ENCODE measurements at regions not wholly inside any gene's neighbourhood (a gene's known extent, or its start where the extent isn't known, plus 50 kb on each side); places are given as distances from the start of the nearest gene placed in this dataset.

- no peaks in the 10 kb centered on the region for H3K4me1 ChIP-seq (replicated peaks in 1 of 2)
- H3K9me3 ChIP-seq (replicated peaks in 1 of 3), result no peaks in the 10 kb centered on the region
- H3K36me3 ChIP-seq (replicated peaks in 1 of 2), result no peaks in the 10 kb centered on the region
- TF ChIP-seq, protein P1, sequence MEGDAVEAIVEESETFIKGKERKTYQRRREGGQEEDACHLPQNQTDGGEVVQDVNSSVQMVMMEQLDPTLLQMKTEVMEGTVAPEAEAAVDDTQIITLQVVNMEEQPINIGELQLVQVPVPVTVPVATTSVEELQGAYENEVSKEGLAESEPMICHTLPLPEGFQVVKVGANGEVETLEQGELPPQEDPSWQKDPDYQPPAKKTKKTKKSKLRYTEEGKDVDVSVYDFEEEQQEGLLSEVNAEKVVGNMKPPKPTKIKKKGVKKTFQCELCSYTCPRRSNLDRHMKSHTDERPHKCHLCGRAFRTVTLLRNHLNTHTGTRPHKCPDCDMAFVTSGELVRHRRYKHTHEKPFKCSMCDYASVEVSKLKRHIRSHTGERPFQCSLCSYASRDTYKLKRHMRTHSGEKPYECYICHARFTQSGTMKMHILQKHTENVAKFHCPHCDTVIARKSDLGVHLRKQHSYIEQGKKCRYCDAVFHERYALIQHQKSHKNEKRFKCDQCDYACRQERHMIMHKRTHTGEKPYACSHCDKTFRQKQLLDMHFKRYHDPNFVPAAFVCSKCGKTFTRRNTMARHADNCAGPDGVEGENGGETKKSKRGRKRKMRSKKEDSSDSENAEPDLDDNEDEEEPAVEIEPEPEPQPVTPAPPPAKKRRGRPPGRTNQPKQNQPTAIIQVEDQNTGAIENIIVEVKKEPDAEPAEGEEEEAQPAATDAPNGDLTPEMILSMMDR (IDR thresholded peaks at IDR 0.05), result no peak
- intact Hi-C loops (cut with DNase I), result no loop called here
- no peak for DNase-seq
- H3K4me3 ChIP-seq, result no peak overlapping the region
- no peak overlapping the region for H3K27ac ChIP-seq
- 85 to 91% (median 86%) methylated on average over 5 of the region's 5 CpGs for WGBS, 4 donors
- H3K27me3 ChIP-seq, result no peaks in the 10 kb centered on the region
Observed at GRCh38 chr9:108109927-108110690, 620.5 kb upstream of the KLF4 start.

DNA sequence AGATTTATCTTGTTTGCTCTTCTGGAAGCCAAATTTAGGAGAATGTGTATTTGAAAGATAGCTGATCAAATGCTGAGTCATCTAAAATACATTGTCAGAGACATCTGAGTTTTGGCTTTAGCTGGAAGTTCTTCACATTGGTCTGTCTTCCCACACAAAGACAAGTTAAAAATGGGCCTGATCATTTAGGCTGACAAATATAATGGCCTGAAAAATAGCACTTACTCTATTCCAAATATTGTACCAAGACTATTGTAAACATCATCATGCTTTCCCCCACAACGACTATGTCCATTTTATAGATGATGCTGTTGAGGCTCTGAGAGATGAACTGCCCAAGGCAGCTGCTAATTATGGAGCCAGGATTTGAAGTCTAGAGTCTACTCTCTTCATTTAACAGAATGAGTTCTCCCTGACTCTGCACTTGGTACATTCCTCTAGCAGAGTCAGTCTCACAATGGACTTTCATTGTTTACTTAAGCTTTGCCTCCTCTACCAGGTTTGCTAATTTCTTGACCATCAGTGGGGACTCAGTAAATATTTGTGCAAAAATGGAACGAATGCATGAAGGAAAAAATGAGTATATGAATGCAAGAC is 619.4 kb upstream of the KLF4 start:
- intact Hi-C loops (cut with DNase I), result no loop called here
- H3K4me3 ChIP-seq, result no peak overlapping the region
- H3K36me3 ChIP-seq (replicated peaks in 1 of 2), result no peaks in the 10 kb centered on the region
- DNase-seq, result no peak
- no peak overlapping the region for H3K27ac ChIP-seq
- WGBS, 4 donors, result 47 to 71% (median 53%) methylated on average over 2 of the region's 2 CpGs
- H3K4me1 ChIP-seq (replicated peaks in 1 of 2), result no peaks in the 10 kb centered on the region
- no peaks in the 10 kb centered on the region for H3K9me3 ChIP-seq (replicated peaks in 1 of 3)
- H3K27me3 ChIP-seq, result no peaks in the 10 kb centered on the region
- TF ChIP-seq, protein P1 (IDR thresholded peaks at IDR 0.05), result no peak
- no peak for TF ChIP-seq POLR2A (IDR thresholded peaks at IDR 0.05)

DNA sequence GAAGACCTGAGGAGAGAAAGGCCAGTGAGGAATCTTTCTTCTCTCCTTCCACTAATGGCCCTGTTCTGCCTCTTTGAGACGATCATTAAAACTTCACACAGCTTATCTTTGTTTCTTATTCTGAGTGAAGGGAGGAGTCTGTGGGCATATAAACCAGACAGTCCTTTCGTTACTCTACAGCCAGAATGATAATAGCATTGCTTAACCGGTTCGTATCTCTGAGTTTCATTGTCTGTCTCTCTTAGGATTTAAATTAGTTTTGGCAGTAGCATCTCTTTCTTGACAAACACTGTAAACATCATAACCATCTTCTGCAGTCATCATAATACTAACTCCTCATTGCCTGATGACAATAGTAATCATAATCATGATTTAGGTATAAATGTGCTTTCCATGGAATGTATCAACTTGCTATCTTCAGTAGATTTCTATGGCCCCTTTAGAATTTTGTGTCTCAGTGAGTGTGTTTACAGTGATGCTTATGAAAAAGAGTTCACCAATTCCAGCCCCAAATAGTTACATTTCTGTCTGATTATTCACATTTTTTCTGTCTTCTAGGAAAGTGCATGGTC is 618.8 kb upstream of the KLF4 start:
- Histone ChIP-seq H3K9me3 (replicated peaks in 1 of 3) (no peaks in the 10 kb centered on the region), H3K4me1 (replicated peaks in 1 of 2) (no peaks in the 10 kb centered on the region), H3K27ac (no peak overlapping the region), H3K27me3 (no peaks in the 10 kb centered on the region), H3K4me3 (no peak overlapping the region), H3K36me3 (replicated peaks in 1 of 2) (no peaks in the 10 kb centered on the region)
- intact Hi-C loops (cut with DNase I), result no loop called here
- DNase-seq, result no peak
- no peak for TF ChIP-seq POLR2A (IDR thresholded peaks at IDR 0.05)
- TF ChIP-seq, protein P1 (IDR thresholded peaks at IDR 0.05), result no peak
- 67 to 79% (median 71%) methylated on average over 4 of the region's 4 CpGs for WGBS, 4 donors

DNA sequence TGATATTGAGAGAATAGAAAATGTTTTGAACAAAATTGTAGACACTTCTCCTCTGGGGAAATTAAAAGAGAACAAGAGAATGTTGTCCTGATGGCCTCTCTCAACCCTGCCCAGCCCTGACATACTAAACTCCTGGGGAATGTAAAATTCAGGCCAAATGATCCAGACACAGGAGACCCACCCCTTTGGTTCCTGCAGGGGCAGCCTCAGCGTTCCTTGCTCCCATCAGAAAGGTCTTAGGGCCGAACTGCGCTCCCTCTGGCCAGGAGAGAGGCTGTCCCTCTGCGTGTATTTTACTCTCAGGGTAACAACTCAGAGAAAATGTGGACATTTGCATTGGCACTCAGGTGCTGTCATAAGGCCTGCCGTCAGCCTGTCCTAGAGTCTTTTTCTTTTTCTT is 616.3 kb upstream of the KLF4 start:
- Histone ChIP-seq H3K27ac (no peak overlapping the region), H3K4me3 (no peak overlapping the region), H3K4me1 (replicated peaks in 1 of 2) (no peaks in the 10 kb centered on the region), H3K9me3 (replicated peaks in 1 of 3) (no peaks in the 10 kb centered on the region), H3K27me3 (no peaks in the 10 kb centered on the region), H3K36me3 (replicated peaks in 1 of 2) (no peaks in the 10 kb centered on the region)
- no peak for DNase-seq
- intact Hi-C loops (cut with DNase I), result no loop called here
- WGBS, 4 donors, result 67 to 76% (median 74%) methylated on average over 5 of the region's 5 CpGs
- no peak for TF ChIP-seq POLR2A (IDR thresholded peaks at IDR 0.05)
- TF ChIP-seq, protein P1 (IDR thresholded peaks at IDR 0.05), result no peak

All from adrenal gland (tissue), 9 donors.